Liver (tissue), 8 donors: ENCODE measurements at regions not wholly inside any gene's neighbourhood (a gene's known extent, or its start where the extent isn't known, plus 50 kb on each side); places are given as distances from the start of the nearest gene placed in this dataset.

Experiments
- DNase-seq: peaks from one replicate; pipeline ENCODE4 v3.0.0-alpha.2; 2017; ENCODE audit warnings: low spot score
- H3K27ac ChIP-seq, 2 donors: one replicate each; pipeline ENCODE4 v1.7.0; 2013; ENCODE audit warnings: inconsistent platforms in 2 of 2, low read length in 2 of 2, control low read depth in 1 of 2, low read depth in 1 of 2, mild to moderate bottlenecking in 1 of 2
- H3K27me3 ChIP-seq, 4 donors: one replicate each; pipeline versions ENCODE4 v1.6.1 to v1.7.0; 2013; ENCODE audit warnings: low read length in 3 of 4, inconsistent platforms in 1 of 4, mild to moderate bottlenecking in 1 of 4, moderate library complexity in 1 of 4; ENCODE audit not compliant: control insufficient read depth in 4 of 4, insufficient read depth in 4 of 4
- H3K36me3 ChIP-seq, 4 donors: one replicate each; pipeline versions ENCODE4 v1.6.1 to v1.7.0; 2013; ENCODE audit warnings: low read length in 3 of 4, mild to moderate bottlenecking in 3 of 4, low read depth in 1 of 4, moderate library complexity in 1 of 4; ENCODE audit not compliant: control insufficient read depth in 4 of 4, insufficient read depth in 3 of 4
- H3K4me1 ChIP-seq, 4 donors: one replicate each; pipeline versions ENCODE4 v1.6.1 to v1.7.0; 2013; ENCODE audit warnings: low read length in 3 of 4, mild to moderate bottlenecking in 3 of 4, moderate library complexity in 1 of 4; ENCODE audit not compliant: control insufficient read depth in 4 of 4, insufficient read depth in 4 of 4
- H3K4me3 ChIP-seq, 3 donors: one replicate each; pipeline versions ENCODE4 v1.6.1 to v1.7.0; 2013; ENCODE audit warnings: low read length in 3 of 3, control low read depth in 1 of 3, low read depth in 1 of 3, mild to moderate bottlenecking in 1 of 3
- H3K9ac ChIP-seq, 2 donors: one replicate each; pipeline ENCODE4 v1.7.0; 2013; ENCODE audit warnings: low read length in 2 of 2, mild to moderate bottlenecking in 2 of 2, moderate library complexity in 2 of 2, control low read depth in 1 of 2, low read depth in 1 of 2
- H3K9me3 ChIP-seq, 4 donors: one replicate each; pipeline versions ENCODE4 v1.6.1 to v1.7.0; 2013; ENCODE audit warnings: low read length in 3 of 4; ENCODE audit not compliant: control insufficient read depth in 4 of 4
- FOXA1 ChIP-seq: IDR thresholded peaks from 2 replicates; pipeline ENCODE4 v1.6.1; 2016; ENCODE audit warnings: antibody characterized with exemption
- FOXA2 ChIP-seq: IDR thresholded peaks from 2 replicates; pipeline ENCODE4 v1.6.1; 2016; ENCODE audit warnings: antibody characterized with exemption
- GABPA ChIP-seq, 2 donors: IDR thresholded peaks in 1 of 2; conservative IDR thresholded peaks in 1 of 2; 2 replicates each; pipeline ENCODE4 v1.6.1; 2016; ENCODE audit warnings: antibody characterized with exemption in 2 of 2, mild to moderate bottlenecking in 1 of 2, moderate library complexity in 1 of 2
- HNF4A ChIP-seq, 2 donors: conservative IDR thresholded peaks; 2 replicates each; pipeline ENCODE4 v1.6.1; 2016; ENCODE audit warnings: antibody characterized with exemption in 2 of 2, mild to moderate bottlenecking in 2 of 2
- HNF4G ChIP-seq: IDR thresholded peaks from 2 replicates; pipeline ENCODE4 v1.6.1; 2016; ENCODE audit warnings: antibody characterized with exemption
- JUND ChIP-seq, 2 donors: IDR thresholded peaks; 2 replicates each; pipeline ENCODE4 v1.6.1; 2016; ENCODE audit warnings: antibody characterized with exemption in 2 of 2
- MAX ChIP-seq: IDR thresholded peaks from 2 replicates; pipeline ENCODE4 v1.6.1; 2016; ENCODE audit warnings: antibody characterized with exemption
- NR2F2 ChIP-seq: IDR thresholded peaks from 2 replicates; pipeline ENCODE4 v1.6.1; 2016; ENCODE audit warnings: antibody characterized with exemption
- RAD21 ChIP-seq, 2 donors: IDR thresholded peaks; 2 replicates each; pipeline ENCODE4 v1.6.1; 2016; ENCODE audit warnings: antibody characterized with exemption in 2 of 2, mild to moderate bottlenecking in 2 of 2
- RXRA ChIP-seq, 2 donors: IDR thresholded peaks; 2 replicates each; pipeline ENCODE4 v1.6.1; 2017 to 2018; ENCODE audit warnings: antibody characterized with exemption in 2 of 2, mild to moderate bottlenecking in 1 of 2
- SP1 ChIP-seq: IDR thresholded peaks from 2 replicates; pipeline ENCODE4 v1.6.1; 2018; ENCODE audit warnings: antibody characterized with exemption, mild to moderate bottlenecking
- YY1 ChIP-seq: IDR thresholded peaks from 2 replicates; pipeline ENCODE4 v1.6.1; 2016; ENCODE audit warnings: antibody characterized with exemption, mild to moderate bottlenecking
- ZBTB33 ChIP-seq: IDR thresholded peaks from 2 replicates; pipeline ENCODE4 v1.6.1; 2016; ENCODE audit warnings: antibody characterized with exemption
- WGBS: extraction: QIAGEN DNeasy Blood & Tissue Kit; methylation state at CpG from one replicate; pipeline ENCODE4 v1.1.7; 2013; 5-methylcytosine and 5-hydroxymethylcytosine counted together
- TF ChIP-seq, protein P1 (sequence below): fragments of 150-350 bp; IDR thresholded peaks from 2 replicates; pipeline ENCODE4 v1.5.1; 2017; ENCODE audit warnings: improper control_type of control experiment, low read depth, low read length; ENCODE audit not compliant: missing input control
- TF ChIP-seq, protein P2 (sequence below): IDR thresholded peaks from 2 replicates; pipeline ENCODE4 v1.6.1; 2016; ENCODE audit warnings: antibody characterized with exemption
- TF ChIP-seq, protein P3 (sequence below): IDR thresholded peaks from 2 replicates; pipeline ENCODE4 v1.6.1; 2016; ENCODE audit warnings: antibody characterized with exemption, mild to moderate bottlenecking
- donor health status: healthy.
- donor health status: healthy.
- donor health status: healthy.
- donor health status: healthy.
- donor health status: healthy.

DNA sequence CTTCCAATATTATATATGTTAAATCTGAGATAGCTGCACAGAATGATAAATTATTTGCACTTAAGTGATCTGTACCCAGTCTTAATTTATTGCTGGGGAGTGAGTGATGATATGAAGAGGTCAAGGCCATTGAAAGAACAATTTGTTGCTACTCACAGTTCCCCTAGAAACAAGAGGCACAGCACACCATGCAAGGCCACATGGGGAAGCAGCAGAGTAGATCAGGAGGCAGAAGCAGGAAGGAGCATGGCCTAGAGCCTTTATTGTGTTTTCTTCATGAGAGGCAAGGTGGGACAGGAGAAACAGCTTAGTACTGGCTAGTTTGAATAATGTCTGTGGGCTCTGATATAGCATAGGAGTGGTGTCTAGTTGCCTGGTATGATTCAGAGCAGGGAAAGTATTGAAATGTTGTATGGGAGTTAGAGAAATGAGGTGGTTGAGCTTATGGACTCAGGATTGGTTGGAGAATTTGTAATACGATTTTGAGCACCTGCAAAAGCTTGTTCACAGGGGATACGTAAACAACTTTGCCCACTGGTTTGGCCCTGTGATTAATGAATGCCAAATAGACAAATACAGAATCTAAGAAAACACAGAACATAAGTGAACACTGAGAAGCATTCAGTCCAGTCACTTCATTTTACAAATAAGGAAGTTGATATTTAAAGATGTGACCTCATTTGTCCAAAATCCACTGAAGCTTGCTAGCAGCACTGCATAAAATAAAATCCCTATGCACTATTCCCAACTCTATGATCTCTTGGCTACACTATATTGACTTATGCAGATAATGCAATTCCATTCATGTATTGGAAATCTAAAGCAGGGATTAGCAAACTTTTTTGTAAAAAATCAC lies 71.7 kb downstream of the TMCO5A start:
- DNase-seq, result no peak
- 58% methylated on average over 2 of the region's 2 CpGs for WGBS
- Histone ChIP-seq H3K9me3 (no peaks in the 10 kb centered on the region), H3K4me1 (no peaks in the 10 kb centered on the region), H3K27ac (no peak overlapping the region), H3K9ac (no peak overlapping the region), H3K4me3 (no peak overlapping the region), H3K27me3 (no peaks in the 10 kb centered on the region), H3K36me3 (no peaks in the 10 kb centered on the region)
- TF ChIP-seq RXRA (IDR thresholded peaks at IDR 0.05) (no peak), FOXA1 (no peak), GABPA (IDR thresholded peaks at IDR 0.05 in 1 of 2, conservative IDR thresholded peaks at IDR 0.05 in 1 of 2) (no peak), RAD21 (IDR thresholded peaks at IDR 0.05) (no peak), FOXA2 (no peak)

GRCh38 chr15:38010395-38010794 lies 76.0 kb downstream of the TMCO5A start:
- no peak overlapping the region for H3K27ac ChIP-seq
- no peaks in the 10 kb centered on the region for H3K36me3 ChIP-seq
- H3K4me1 ChIP-seq, result no peaks in the 10 kb centered on the region
- H3K4me3 ChIP-seq, result no peak overlapping the region
- no peak for DNase-seq
- H3K9ac ChIP-seq, result no peak overlapping the region
- no peaks in the 10 kb centered on the region for H3K27me3 ChIP-seq
- TF ChIP-seq NR2F2 (no peak), GABPA (IDR thresholded peaks at IDR 0.05 in 1 of 2, conservative IDR thresholded peaks at IDR 0.05 in 1 of 2) (no peak), RAD21 (IDR thresholded peaks at IDR 0.05) (no peak), HNF4A (conservative IDR thresholded peaks at IDR 0.05) (no peak), ZBTB33 (no peak), HNF4G (no peak), SP1 (no peak), JUND (IDR thresholded peaks at IDR 0.05) (no peak), FOXA1 (no peak)
- TF ChIP-seq, protein P1, sequence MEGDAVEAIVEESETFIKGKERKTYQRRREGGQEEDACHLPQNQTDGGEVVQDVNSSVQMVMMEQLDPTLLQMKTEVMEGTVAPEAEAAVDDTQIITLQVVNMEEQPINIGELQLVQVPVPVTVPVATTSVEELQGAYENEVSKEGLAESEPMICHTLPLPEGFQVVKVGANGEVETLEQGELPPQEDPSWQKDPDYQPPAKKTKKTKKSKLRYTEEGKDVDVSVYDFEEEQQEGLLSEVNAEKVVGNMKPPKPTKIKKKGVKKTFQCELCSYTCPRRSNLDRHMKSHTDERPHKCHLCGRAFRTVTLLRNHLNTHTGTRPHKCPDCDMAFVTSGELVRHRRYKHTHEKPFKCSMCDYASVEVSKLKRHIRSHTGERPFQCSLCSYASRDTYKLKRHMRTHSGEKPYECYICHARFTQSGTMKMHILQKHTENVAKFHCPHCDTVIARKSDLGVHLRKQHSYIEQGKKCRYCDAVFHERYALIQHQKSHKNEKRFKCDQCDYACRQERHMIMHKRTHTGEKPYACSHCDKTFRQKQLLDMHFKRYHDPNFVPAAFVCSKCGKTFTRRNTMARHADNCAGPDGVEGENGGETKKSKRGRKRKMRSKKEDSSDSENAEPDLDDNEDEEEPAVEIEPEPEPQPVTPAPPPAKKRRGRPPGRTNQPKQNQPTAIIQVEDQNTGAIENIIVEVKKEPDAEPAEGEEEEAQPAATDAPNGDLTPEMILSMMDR, result no peak
- TF ChIP-seq, protein P2, sequence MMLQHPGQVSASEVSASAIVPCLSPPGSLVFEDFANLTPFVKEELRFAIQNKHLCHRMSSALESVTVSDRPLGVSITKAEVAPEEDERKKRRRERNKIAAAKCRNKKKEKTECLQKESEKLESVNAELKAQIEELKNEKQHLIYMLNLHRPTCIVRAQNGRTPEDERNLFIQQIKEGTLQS, result no peak
- 86% methylated on average over 6 of the region's 6 CpGs for WGBS
- H3K9me3 ChIP-seq, result no peaks in the 10 kb centered on the region

DNA sequence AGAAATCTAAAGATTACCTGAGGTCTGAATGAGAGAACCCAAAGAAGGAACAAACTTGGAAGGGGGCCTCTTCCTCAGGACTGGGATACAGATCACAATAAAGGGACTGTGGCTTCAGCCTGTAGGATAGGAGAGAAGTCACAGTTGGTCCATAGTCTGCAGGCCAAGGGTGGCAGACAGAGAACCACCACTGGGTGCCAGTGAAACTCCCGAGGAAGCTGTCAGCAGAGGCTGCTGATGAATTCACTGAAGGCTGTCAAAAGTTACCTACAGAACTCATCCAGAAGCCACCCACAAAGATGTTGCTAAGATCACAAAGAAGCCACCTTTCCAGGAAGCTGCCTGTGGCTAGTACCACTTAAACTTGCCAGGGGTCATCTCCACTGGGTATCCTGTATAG lies 78.5 kb downstream of the TMCO5A start:
- Histone ChIP-seq H3K27me3 (no peaks in the 10 kb centered on the region), H3K4me3 (no peak overlapping the region), H3K9ac (no peak overlapping the region), H3K27ac (no peak overlapping the region), H3K4me1 (no peaks in the 10 kb centered on the region), H3K9me3 (no peaks in the 10 kb centered on the region), H3K36me3 (no peaks in the 10 kb centered on the region)
- WGBS, result 66% methylated on average over 1 of the region's 1 CpG
- DNase-seq, result no peak
- TF ChIP-seq JUND (IDR thresholded peaks at IDR 0.05) (no peak), HNF4A (conservative IDR thresholded peaks at IDR 0.05) (no peak), SP1 (no peak), YY1 (no peak), MAX (no peak), NR2F2 (no peak), HNF4G (no peak), FOXA2 (no peak)
- TF ChIP-seq, protein P3, sequence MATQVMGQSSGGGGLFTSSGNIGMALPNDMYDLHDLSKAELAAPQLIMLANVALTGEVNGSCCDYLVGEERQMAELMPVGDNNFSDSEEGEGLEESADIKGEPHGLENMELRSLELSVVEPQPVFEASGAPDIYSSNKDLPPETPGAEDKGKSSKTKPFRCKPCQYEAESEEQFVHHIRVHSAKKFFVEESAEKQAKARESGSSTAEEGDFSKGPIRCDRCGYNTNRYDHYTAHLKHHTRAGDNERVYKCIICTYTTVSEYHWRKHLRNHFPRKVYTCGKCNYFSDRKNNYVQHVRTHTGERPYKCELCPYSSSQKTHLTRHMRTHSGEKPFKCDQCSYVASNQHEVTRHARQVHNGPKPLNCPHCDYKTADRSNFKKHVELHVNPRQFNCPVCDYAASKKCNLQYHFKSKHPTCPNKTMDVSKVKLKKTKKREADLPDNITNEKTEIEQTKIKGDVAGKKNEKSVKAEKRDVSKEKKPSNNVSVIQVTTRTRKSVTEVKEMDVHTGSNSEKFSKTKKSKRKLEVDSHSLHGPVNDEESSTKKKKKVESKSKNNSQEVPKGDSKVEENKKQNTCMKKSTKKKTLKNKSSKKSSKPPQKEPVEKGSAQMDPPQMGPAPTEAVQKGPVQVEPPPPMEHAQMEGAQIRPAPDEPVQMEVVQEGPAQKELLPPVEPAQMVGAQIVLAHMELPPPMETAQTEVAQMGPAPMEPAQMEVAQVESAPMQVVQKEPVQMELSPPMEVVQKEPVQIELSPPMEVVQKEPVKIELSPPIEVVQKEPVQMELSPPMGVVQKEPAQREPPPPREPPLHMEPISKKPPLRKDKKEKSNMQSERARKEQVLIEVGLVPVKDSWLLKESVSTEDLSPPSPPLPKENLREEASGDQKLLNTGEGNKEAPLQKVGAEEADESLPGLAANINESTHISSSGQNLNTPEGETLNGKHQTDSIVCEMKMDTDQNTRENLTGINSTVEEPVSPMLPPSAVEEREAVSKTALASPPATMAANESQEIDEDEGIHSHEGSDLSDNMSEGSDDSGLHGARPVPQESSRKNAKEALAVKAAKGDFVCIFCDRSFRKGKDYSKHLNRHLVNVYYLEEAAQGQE, result no peak
- TF ChIP-seq, protein P1, result no peak
